Urothelium cell line (cell line): ENCODE measurements at regions not wholly inside any gene's neighbourhood (a gene's known extent, or its start where the extent isn't known, plus 50 kb on each side); places are given as distances from the start of the nearest gene placed in this dataset.

Experiments used
- DNase-seq: peaks from one replicate; pipeline ENCODE4 v3.0.0; 2011; ENCODE audit warnings: low spot score, mixed read lengths
- FAIRE-seq: peaks from 2 replicates; lab custom pipeline; 2011; peaks lifted over from hg19 to GRCh38; lab: Jason Lieb, UNC

DNA sequence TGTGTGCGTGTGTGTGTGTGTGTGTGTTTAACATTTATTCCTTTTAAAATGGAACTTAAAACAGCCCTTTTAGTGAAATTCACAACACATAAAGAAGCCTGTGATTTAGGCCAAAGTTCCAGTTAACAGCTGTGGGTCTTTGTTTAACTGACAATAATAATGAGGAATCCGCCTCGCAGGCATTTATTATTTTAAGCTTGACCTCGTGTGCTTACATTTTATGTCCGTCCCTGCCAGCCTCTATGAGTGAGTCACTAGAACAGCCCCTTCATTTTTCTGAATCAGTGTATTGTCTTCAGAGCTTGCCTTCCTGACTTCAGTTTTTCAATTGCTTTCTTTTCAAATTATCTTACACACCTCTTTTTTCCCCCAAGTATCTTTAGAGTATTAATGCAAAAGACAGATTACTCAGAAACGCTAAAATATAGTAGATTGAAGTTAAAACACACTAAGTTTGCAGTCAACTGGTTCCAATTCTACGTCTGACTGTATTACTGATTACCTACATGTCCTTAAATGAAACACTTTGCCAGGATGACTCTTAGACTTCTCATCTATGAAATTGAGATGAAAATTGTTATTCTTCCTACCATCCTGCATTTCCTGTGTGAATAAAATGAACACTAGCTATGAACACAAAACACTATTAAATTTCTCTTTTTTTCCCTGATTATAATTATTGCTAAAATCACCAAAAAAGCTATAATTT lies 319.6 kb upstream of the HS3ST1 start:
- DNase-seq (peak; percentile 32), FAIRE-seq (no peak)

DNA sequence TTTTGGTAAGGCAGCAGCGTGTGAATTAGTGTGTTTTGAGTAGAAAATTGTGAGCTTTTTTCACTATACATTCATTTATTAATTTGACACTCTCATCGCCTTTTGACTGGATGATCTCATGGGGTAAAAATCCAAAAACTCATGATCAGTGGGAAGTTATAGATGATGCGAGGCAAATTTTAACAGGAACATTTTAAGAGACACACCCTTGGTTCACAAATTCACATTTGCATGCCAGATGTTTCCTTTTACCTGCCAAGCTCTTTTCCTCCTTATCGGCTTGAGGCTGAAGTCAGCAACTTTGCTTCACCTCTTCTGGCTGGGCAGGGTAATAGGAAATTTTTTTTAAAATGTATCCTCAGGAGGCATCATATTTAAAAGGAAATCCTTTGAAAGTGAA lies 318.0 kb upstream of the HS3ST1 start:
- FAIRE-seq (no peak), DNase-seq (no peak)

DNA sequence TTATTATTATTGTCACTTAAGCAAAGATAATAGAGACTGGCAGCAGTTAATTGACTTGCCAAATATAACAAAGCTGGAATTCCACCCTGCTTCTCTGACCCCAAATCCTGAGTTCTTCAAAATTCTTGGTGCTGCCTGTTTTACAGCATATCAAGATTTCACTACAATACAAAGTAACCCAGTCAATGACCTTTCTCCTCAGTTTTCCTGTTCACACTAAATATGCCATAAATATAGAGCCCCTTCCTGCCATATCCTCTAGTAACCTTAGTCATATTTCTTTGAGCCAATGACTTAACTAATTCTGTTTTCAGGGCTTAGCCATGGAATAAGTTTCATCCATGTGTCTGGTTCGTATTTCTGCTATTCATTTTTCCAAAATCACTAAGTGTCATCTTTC lies 315.3 kb upstream of the HS3ST1 start:
- FAIRE-seq, result no peak
- DNase-seq, result no peak

DNA sequence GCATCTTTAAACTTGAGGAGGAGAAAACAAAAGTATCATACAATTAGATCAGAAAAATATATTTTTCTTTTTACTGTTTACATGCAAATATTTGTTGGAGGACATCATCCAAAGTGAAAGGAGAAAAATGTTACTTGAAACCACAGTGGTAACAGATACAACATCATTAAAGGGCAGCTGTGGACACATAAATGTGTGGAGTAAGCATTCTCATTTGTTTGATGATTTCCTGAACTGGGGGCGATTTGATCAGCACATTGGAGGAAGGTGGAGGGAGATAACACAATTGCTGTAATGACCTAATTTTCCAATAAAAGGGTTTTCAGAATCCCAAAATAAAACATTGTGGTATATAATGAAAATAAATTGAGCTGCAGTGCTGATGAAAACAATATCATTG lies 314.5 kb upstream of the HS3ST1 start:
- DNase-seq, result no peak
- FAIRE-seq, result no peak

DNA sequence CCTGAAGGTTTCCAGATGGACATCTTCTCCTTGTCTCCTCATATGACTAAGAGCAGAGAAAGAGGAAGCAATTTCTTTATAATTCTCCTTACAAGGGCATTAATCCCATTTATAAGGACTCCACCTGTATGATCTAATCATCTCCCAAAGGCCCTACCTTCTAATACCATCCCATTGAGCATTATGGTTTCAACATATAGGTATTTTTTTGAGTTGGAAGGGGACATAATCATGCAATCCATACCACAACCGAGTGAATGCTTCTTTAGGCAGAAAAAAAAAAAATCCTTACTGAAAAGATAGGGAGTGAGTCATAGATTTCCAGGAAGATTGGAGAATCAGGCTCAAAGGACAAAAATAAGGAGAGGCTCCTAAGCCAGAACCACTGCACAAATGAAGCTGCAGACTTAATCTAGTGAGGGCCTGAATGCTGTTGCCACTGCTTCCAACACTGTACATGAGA lies 312.5 kb upstream of the HS3ST1 start:
- FAIRE-seq (no peak), DNase-seq (peak; percentile 11)

DNA sequence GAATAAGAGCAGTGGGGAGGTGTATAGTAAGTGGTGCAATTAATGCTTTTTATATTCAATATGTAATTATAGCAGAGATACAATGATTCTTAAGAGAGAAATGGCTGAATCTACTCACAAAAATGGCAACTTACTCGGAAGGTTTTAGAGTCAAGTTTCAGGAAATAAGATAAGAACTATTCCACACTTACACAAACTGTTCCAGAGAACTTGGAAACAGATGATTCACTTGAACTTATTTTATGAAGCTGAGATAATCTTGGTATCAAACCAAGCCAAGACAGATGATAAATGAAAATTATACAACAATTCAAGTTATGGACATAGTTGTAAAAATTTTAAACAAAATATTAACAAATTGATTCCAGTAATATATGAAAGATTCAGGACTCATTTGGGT lies 311.3 kb upstream of the HS3ST1 start:
- DNase-seq (no peak), FAIRE-seq (no peak)

DNA sequence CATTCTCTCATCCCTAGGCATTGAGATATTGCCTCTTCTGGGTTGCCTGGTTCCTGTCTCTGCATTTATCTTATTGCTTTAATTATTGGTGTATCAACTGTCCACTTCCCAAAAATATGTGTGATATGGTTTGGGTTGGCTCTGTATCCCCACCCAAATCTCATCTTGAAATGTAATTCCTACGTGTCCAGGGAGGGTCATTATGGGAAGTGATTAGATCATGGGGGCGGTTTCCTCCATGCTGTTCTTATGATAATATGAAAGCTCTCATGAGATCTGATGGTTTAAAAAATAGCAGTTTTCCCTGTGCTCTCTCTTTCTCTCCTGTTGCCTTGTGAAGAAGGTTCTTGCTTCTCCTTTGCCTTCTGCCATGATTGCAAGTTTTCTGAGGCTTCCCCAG lies 308.3 kb upstream of the HS3ST1 start:
- no peak for DNase-seq
- FAIRE-seq, result no peak

DNA sequence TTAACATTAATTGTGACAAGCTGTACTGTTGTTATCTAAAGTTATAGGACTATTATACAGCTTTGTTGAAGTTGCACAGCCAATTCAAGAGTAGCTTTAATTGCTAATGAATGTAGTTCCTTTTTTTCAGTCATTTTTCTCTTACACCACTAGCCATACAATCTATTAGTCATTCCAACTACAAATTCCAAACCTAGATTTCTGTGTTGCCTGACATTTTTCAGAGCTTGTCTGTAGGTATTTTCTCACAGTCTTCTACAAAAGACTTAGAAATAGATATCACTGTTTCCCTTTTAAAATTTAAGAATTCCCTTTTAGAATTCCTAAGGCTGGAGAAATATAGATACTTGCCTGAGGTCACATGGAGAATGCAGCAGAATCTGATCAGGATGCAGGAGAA lies 307.0 kb upstream of the HS3ST1 start:
- FAIRE-seq, result no peak
- no peak for DNase-seq

DNA sequence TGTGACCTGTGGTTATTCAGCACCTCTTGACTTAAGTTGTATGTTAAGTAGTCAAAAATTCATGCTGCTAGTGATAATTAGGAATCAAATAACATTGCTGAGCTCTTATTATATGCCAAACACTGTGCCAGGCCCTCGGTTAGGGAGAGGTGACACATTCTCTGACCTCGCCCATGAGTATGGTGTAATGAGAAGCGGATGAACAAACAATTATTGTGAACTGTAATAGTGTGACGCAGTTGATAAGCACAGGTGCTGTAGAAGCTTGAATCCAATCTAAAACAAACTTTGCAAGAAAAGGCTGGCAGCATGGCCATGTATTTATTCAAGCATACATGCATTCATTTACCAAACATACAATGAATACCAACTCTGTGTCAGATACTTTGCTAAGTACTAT lies 303.5 kb upstream of the HS3ST1 start:
- FAIRE-seq, result no peak
- DNase-seq, result no peak

DNA sequence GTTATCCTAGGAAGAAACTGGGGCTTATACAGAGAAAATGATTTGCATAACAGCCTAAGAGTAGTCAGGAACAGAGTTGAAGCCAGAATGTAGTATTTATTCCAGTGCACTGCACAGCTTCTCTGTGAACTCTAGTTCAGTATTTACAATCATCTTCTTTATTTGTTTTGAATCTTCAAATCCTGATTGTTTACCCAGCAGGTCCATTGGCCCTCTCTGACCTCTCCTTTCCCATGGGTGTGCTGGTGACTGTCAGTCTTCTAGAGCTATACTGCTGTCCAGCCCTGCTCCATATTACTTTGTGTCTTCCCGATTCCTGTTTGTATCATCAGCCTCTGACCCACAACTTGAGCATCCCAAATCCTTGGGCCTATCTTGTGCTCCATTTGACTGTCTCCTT lies 301.9 kb upstream of the HS3ST1 start:
- DNase-seq (no peak), FAIRE-seq (no peak)

DNA sequence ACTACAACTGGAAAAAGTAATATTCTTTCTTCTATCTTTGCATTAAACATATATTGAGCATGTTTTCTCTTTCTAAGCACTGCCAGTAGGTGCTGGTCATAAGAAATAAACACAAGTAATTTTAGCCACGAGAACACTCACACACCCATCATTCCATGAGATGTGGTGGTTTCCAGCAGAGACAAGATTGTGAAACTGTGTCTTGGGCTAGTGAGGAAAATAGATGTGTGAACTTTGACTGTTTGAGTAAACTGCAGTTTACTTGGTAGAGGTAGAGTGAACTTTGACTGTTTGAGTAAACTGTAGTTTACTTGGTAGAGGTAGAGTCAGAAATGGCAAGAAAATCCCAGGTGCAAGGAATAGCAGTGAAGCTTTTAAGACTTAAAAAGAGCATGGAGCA lies 300.9 kb upstream of the HS3ST1 start:
- DNase-seq (no peak), FAIRE-seq (no peak)

DNA sequence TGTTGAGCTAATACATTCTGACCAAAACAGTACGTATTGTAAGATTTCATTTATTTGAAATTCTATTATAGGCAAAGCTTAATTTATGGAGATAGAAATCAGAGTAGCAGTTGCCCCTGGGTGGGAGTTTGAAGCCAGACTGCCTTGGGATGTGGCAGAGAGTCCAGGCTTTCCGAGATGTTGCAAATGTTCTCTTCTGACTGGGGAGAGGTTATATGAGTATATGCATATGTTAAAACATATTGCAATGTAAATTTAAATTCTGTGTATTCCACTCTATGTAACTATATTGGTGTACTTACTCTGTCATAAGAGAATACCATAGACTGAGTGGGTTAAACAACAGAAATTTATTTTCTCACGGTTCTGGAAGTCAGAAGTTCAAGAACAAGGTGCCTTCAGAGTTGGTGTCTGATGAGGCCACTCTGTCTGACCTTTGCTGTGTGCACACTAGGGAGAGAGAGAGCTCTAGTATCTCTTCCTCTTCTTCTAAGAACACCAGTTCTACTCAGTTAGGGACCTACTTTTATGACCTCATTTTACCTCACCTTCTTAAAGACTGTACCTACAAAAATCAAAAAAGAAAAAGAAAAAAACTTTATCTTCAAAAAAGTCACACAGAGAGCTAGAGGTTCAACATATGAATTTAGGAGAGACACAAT lies 299.3 kb upstream of the HS3ST1 start:
- DNase-seq, result no peak
- FAIRE-seq, result no peak

DNA sequence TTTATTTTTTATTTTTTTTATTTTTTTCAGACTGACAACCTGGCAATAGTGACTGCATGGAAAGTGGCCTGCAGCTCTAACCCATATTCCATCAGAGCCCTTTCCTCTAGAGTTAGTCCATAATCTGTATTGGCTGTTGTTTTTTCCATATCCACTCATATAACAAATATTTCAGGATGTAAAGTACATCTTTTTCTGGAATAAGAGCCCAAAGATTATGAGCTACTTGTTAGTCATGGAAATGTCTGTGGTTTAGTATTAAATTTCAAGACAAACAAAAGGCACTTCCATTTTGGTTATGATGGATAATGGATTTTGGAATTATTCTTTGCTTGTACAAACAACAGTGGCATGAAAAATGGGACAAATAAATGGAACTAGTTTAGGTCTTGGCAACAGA lies 296.0 kb upstream of the HS3ST1 start:
- FAIRE-seq (no peak), DNase-seq (no peak)

DNA sequence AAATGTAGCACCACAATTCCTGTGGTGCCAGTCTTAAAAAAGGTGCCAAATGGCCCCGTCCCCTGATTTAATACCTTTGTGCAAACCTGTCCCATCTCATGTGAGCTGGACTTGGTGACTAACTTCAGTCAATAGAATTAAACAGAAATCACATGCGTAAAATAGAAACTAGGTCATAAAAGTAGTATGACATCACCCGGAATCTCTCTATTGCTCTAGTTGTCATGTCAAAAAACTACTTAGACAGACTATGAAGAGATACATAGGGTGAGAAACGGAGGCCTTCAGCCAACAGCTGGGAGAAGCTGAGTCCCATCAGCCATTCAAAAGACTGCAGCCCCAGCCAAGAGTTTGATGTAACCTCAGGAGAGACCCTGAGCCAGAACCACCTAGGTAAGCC lies 293.5 kb upstream of the HS3ST1 start:
- DNase-seq (no peak), FAIRE-seq (no peak)

DNA sequence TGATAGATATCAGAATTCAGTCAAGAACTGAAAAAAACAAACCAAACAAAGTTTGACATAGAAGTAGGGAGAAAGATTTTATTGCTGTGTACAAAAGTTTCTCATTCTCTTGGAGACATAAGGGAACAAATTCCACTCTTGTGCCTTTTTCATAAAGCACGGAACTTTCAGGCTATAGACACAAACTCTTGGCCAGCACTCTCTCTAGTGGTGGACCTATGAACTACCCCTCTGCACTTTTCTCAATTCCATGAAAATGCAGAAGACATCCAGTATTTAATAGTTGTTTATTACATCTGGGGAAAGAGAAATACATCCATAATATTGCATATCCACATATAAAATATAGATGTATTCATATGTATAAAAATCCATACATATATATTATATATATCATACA lies 291.6 kb upstream of the HS3ST1 start:
- peak; percentile 27 for DNase-seq
- FAIRE-seq, result no peak

DNA sequence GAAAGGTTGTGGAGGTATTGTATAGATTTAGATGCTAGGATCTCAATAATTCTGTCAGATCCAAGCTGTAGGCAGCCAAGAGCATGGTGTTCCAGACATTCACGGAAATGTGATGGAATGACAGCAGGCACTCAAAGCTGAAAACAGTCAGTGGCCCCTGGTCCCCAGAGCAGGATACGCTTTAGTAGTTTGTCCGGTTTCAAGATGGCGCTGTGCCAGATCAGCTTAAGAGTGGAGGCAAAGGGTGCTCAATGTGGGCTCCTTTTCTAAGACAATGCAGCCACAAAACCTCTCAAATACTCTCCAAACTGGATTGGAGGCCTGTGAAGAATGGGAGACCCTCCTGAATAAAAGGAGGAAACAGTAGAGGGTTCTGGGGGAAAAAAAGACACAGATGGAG lies 291.2 kb upstream of the HS3ST1 start:
- FAIRE-seq (no peak), DNase-seq (no peak)

DNA sequence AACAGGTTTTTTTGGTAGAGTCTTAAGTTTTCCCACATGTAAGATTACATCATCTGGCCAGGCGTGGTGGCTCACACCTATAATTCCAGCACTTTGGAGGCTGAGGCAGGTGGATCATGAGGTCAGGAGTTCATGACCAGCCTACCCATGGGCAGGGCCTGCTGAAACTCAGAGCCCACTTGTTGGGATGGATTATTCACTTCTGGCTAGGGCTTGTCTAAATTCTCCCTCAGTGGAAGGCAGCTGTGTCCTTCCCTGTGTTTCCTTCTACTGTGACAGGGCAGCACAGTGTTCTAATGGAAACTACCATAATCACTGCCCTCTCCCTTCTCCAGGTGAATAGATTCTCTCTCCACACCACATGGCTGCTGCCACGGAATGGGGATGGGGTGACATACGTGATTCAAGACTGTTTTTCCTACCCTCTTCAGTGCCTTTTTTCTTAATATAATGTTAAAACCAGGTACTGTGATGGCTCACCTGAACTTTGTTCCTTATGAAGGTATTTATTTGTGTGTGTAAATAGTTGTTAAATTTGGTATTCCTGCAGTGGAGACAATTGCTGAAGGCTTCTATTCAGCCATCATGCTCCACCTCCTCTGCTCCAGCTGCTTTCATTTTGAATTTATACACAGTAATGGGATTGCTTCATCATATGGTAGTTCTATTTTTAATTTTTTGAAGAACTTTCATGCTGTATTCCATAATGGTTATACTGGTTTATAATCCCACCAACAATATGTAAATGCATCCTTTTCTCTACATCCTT lies 287.2 kb upstream of the HS3ST1 start:
- DNase-seq (no peak), FAIRE-seq (no peak)

DNA sequence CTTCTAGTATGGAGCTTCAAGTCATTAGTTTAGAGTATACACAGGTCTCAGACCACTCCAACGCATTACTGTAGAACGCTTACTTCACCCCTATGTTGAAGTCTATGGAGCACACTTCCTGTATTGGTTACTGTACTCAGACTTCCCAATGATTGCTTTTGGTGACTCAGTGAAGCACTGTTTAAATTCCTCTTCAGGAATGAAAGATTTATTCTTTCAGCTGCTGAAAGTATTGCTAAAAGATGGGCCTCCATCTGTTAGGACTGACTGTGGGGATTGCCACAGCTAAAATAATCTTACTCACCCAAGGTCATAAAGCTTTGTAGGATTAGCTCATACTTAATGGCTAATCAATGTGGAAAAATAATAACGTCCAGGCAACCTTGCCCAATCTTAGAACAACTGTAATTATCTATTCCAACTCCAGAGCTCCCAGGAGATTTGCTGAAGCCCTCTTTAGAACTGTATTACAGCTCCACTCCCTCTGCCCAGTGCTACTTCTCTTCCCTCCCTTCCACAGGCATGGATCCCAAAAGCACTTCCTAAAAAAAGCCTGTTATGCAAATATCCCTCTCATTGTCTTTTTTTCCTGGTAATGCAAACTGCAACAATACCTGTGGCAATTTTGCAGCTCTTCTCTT lies 281.9 kb upstream of the HS3ST1 start:
- FAIRE-seq (no peak), DNase-seq (no peak)

DNA sequence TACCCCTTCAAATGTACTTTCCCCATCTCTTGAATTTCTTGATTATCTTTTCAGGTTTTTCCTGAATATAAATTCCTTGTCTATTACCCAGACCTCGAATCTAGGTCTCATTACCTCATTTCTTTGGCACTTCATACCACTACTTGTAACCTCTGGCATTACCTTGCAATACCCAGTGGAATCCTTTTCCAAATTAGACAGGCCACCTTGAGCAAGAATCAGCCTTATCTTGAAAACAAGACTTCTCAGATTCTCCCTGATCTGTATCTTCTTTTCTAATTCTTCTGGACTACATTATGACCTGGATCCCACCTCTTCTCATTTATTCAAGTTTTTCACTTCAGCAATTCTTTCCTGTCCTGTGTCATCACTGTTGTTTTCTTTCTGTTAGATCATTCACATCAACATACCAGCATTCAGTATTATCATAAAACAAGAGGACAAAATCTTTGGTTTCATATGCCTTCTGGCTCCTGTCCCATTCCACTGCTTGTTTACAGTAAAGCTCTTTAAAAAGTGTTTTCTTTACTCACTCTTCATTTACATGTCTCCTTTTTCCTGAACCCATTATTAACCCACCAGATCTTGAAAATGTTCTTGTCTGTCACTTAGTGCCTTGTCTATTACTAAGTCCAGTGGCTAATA lies 275.6 kb upstream of the HS3ST1 start:
- DNase-seq (no peak), FAIRE-seq (no peak)

DNA sequence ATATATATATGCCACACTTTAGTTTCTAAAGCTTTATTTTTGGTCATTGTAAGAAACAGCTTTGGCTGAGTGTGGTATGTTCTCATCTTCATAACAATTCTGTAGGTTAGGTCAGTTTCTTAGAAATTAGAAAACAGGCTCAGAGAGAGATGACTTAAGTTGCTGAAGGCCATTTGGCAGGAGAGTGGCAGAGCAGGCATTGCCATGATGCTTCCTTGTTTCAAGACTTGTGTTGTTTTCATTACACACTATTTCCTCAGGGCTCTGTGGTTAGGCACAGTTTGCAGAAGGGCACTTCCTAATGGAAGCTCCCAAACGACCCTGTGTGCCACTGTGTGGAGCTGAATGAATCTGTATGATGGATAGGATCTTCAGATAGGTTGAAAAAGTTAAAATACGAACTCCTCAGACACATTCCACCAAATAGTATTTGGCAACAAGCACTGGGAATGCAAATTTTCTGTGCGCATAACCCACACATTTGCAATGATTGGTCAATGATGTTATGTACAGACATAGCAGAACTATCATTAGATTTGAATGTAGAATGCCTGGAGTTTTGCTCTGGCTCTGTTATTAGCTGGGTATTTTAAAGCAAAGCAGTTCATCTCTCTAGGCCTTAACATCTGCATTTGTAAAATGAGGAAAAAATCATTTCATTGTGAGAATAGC lies 274.3 kb upstream of the HS3ST1 start:
- FAIRE-seq, result no peak
- DNase-seq, result no peak
